Lung (tissue), 11 donors: ENCODE measurements at regions not wholly inside any gene's neighbourhood (a gene's known extent, or its start where the extent isn't known, plus 50 kb on each side); places are given as distances from the start of the nearest gene placed in this dataset.

Experiments
- ATAC-seq: fragments of 200-7000 bp; cut with Tn5 transposase; one replicate; pipeline ENCODE4 v1.9.1; 2020; ENCODE audit warnings: moderate number of reproducible peaks; ENCODE audit not compliant: insufficient read depth, low FRiP score
- DNase-seq, 3 donors: peaks; one replicate each; pipeline ENCODE4 v3.0.0-alpha.2; 2013 to 2017
- H3K27ac ChIP-seq, 2 donors: one replicate each; pipeline ENCODE4 v1.5.1; 2013; ENCODE audit warnings: mild to moderate bottlenecking in 2 of 2, moderate library complexity in 2 of 2, control low read depth in 1 of 2, inconsistent platforms in 1 of 2, low read depth in 1 of 2, low read length in 1 of 2
- H3K27me3 ChIP-seq, 3 donors: one replicate each; pipeline ENCODE4 v1.5.1; 2013; ENCODE audit warnings: low read length in 2 of 3; ENCODE audit not compliant: control insufficient read depth in 3 of 3, insufficient read depth in 3 of 3
- H3K36me3 ChIP-seq, 4 donors: one replicate each; pipeline ENCODE4 v1.5.1; 2013; ENCODE audit warnings: low read length in 4 of 4, mild to moderate bottlenecking in 1 of 4, moderate library complexity in 1 of 4; ENCODE audit not compliant: control insufficient read depth in 4 of 4, insufficient read depth in 4 of 4
- H3K4me1 ChIP-seq, 5 donors: one replicate each; pipeline ENCODE4 v1.5.1; 2013; ENCODE audit warnings: low read length in 5 of 5, mild to moderate bottlenecking in 2 of 5, moderate library complexity in 1 of 5; ENCODE audit not compliant: control insufficient read depth in 5 of 5, insufficient read depth in 5 of 5
- H3K4me3 ChIP-seq: one replicate; pipeline ENCODE4 v1.5.1; 2013; ENCODE audit warnings: mild to moderate bottlenecking, control low read depth, moderate library complexity
- H3K9ac ChIP-seq, 2 donors: one replicate each; pipeline ENCODE4 v1.5.1; 2013; ENCODE audit warnings: low read length in 2 of 2, control low read depth in 1 of 2; ENCODE audit not compliant: insufficient read depth in 1 of 2
- H3K9me3 ChIP-seq, 4 donors: one replicate each; pipeline ENCODE4 v1.5.1; 2013; ENCODE audit warnings: low read length in 3 of 4, mild to moderate bottlenecking in 1 of 4, moderate library complexity in 1 of 4; ENCODE audit not compliant: control insufficient read depth in 4 of 4, insufficient read depth in 3 of 4
- CTCF ChIP-seq: IDR thresholded peaks from 2 replicates; pipeline ENCODE4 v1.5.1; 2012; ENCODE audit warnings: mild to moderate bottlenecking; ENCODE audit errors: control extremely low read depth, extremely low read depth
- WGBS, 2 donors: extraction: QIAGEN DNeasy Blood & Tissue Kit; methylation state at CpG; one replicate each; pipeline ENCODE4 v1.1.7; 2013; 5-methylcytosine and 5-hydroxymethylcytosine counted together
- donor health status: control.
- donor health status: control.
- donor health status: Bipolar disorder and iron deficiency.
- donor health status: healthy.
- donor health status: DM: yes; HTN: yes; CAD: no.

- Histone ChIP-seq H3K9me3 (peaks cover 0 to 2% (median 0%) of the 10 kb centered on the region in 4 donors), H3K9ac (no peak overlapping the region), H3K27me3 (peaks cover 0 to 4% (median 2%) of the 10 kb centered on the region in 3 donors), H3K4me3 (no peak overlapping the region), H3K27ac (no peak overlapping the region), H3K36me3 (no peaks in the 10 kb centered on the region), H3K4me1 (no peaks in the 10 kb centered on the region)
- WGBS, 2 donors = 62 to 66% methylated on average over 3 of the region's 3 CpGs
- DNase-seq (no peak), ATAC-seq (no peak)
- TF ChIP-seq CTCF = no peak
Observed at GRCh38 chr17:15106540-15106939, 158.6 kb downstream of the PMP22 start.

GRCh38 chr17:15103785-15104184 lies 161.3 kb downstream of the PMP22 start:
- H3K27ac ChIP-seq = no peak overlapping the region
- peaks cover 0 to 6% (median 2%) of the 10 kb centered on the region in 3 donors for H3K27me3 ChIP-seq
- H3K36me3 ChIP-seq = no peaks in the 10 kb centered on the region
- no peak for TF ChIP-seq CTCF
- no peak overlapping the region for H3K4me3 ChIP-seq
- no peaks in the 10 kb centered on the region for H3K4me1 ChIP-seq
- peaks cover 0 to 2% (median 0%) of the 10 kb centered on the region in 4 donors for H3K9me3 ChIP-seq
- no peak for ATAC-seq
- 96% methylated on average over 4 of the region's 4 CpGs for WGBS, 2 donors
- no peak for DNase-seq
- no peak overlapping the region for H3K9ac ChIP-seq

- WGBS, 2 donors = 77 to 83% methylated on average over 2 of the region's 2 CpGs
- Histone ChIP-seq H3K4me1 (no peaks in the 10 kb centered on the region), H3K4me3 (no peak overlapping the region), H3K27me3 (peaks cover 0 to 6% (median 2%) of the 10 kb centered on the region in 3 donors), H3K36me3 (no peaks in the 10 kb centered on the region), H3K27ac (no peak overlapping the region), H3K9me3 (peaks cover 0 to 2% (median 0%) of the 10 kb centered on the region in 4 donors), H3K9ac (no peak overlapping the region)
- TF ChIP-seq CTCF = no peak
- ATAC-seq (no peak), DNase-seq (no peak)
Observed at GRCh38 chr17:15101175-15101574, 164.0 kb downstream of the PMP22 start.

GRCh38 chr17:15096511-15096910 lies 168.6 kb downstream of the PMP22 start:
- H3K9me3 ChIP-seq = no peaks in the 10 kb centered on the region
- peaks cover 0 to 2% (median 0%) of the 10 kb centered on the region in 5 donors for H3K4me1 ChIP-seq
- H3K27ac ChIP-seq = no peak overlapping the region
- no peak for TF ChIP-seq CTCF
- no peak overlapping the region for H3K4me3 ChIP-seq
- ATAC-seq (no peak), DNase-seq (no peak)
- no peak overlapping the region for H3K9ac ChIP-seq
- H3K27me3 ChIP-seq = peaks cover 0 to 6% (median 2%) of the 10 kb centered on the region in 3 donors
- no peaks in the 10 kb centered on the region for H3K36me3 ChIP-seq
- WGBS, 2 donors = 87 to 92% methylated on average over 4 of the region's 4 CpGs
